ENCODE measurements at regions not wholly inside any gene's neighbourhood (a gene's known extent, or its start where the extent isn't known, plus 50 kb on each side); places are given as distances from the start of the nearest gene placed in this dataset.
"Not testable (repeated sequence)": the region's sequence is repeated elsewhere in the genome, so short reads cannot be mapped to it uniquely, and the experiment has no call there.

- TF ChIP-seq, protein P1, sequence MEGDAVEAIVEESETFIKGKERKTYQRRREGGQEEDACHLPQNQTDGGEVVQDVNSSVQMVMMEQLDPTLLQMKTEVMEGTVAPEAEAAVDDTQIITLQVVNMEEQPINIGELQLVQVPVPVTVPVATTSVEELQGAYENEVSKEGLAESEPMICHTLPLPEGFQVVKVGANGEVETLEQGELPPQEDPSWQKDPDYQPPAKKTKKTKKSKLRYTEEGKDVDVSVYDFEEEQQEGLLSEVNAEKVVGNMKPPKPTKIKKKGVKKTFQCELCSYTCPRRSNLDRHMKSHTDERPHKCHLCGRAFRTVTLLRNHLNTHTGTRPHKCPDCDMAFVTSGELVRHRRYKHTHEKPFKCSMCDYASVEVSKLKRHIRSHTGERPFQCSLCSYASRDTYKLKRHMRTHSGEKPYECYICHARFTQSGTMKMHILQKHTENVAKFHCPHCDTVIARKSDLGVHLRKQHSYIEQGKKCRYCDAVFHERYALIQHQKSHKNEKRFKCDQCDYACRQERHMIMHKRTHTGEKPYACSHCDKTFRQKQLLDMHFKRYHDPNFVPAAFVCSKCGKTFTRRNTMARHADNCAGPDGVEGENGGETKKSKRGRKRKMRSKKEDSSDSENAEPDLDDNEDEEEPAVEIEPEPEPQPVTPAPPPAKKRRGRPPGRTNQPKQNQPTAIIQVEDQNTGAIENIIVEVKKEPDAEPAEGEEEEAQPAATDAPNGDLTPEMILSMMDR (IDR thresholded peaks at IDR 0.05): no peak
- no peak overlapping the region for H3K4me3 ChIP-seq (ENCODE audit: low read depth in 1 of 2, low read length in 1 of 2)
- H3K4me1 ChIP-seq (ENCODE audit: control insufficient read depth in 1 of 2, insufficient read depth in 1 of 2, low read depth in 1 of 2, low read length in 1 of 2): no peaks in the 10 kb centered on the region
- H3K27ac ChIP-seq: no peak overlapping the region
- no peaks in the 10 kb centered on the region for H3K36me3 ChIP-seq
- H3K9me3 ChIP-seq: no peaks in the 10 kb centered on the region
- no peaks in the 10 kb centered on the region for H3K27me3 ChIP-seq
Observed at GRCh38 chr6:6091608-6092002, 84.9 kb upstream of the NRN1 start.

DNA sequence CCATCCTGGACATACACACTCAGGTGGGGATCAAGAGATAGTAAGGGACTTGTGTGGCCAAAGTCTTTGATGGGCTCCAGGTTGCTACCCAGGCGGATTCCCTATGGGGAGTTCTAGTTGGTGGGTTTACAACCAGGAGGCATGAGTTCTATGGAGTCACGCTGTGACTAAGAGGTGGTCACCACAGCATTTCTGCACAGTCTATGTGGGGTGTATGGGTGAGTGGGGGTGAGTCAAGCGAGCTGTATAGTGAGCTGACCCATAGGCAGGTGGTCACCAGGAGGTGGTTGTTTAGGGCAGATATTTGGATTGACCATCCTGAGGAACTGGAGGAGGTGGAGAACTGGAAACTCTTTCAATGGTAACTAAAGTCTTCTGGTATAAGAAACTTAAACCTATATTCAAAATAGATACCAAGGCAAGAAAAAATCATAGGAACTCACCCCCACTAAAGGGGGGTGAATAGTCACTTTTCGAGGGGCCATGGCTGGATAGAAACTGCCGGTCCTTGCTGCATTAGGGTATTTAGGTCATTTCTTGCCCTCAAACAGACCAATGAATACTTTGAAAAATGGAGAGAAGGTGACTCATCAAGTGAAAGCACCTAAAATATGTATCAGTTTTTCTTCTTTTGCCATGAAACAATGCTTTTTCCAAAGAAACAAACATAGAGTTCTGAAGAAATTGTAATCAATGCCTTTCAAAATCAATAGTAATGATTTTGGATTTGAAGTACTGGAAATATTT is 84.3 kb upstream of the NRN1 start:
- Histone ChIP-seq H3K36me3 (no peaks in the 10 kb centered on the region), H3K4me3 (ENCODE audit: low read depth in 1 of 2, low read length in 1 of 2) (no peak overlapping the region), H3K27me3 (no peaks in the 10 kb centered on the region), H3K4me1 (ENCODE audit: control insufficient read depth in 1 of 2, insufficient read depth in 1 of 2, low read depth in 1 of 2, low read length in 1 of 2) (no peaks in the 10 kb centered on the region), H3K27ac (no peak overlapping the region), H3K9me3 (no peaks in the 10 kb centered on the region)
- TF ChIP-seq, protein P1 (IDR thresholded peaks at IDR 0.05): no peak

DNA sequence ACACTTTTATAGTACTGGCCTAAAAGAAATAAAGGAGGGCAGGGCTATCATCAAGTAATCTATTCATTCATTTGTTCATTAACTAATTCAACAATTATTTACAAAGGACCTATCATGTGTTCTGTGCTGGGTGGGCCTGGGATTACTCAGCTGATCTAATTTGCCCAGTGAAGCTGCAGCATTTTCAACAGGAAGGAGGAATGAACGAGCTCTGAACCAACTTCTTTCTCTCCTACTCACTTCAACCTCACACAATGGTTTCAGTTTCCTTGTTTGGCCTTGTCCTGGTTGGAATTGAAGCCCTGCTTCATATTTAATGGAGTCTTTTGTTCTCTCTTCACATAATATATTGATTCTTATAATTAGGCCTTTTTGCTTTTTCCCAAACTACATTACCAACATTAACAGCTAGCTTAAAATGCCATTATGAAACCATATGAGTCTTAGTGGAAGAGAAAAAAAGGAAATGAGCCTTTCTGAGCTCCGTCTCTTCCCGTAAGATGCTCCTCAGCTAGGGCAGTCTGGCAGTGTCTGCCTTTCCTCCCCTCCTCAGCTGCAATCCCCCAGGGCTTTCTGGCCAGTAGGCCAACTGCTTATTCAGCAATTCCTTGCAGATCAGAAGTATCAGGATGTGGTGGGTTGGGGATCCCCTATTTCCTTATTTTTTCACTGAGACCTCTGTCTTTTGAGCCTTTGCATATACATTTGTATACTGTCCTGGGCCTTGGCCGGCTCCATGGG is 79.4 kb upstream of the NRN1 start:
- Histone ChIP-seq H3K27ac (no peak overlapping the region), H3K36me3 (no peaks in the 10 kb centered on the region), H3K4me3 (ENCODE audit: low read depth in 1 of 2, low read length in 1 of 2) (no peak overlapping the region), H3K9me3 (no peaks in the 10 kb centered on the region), H3K4me1 (ENCODE audit: control insufficient read depth in 1 of 2, insufficient read depth in 1 of 2, low read depth in 1 of 2, low read length in 1 of 2) (no peaks in the 10 kb centered on the region), H3K27me3 (no peaks in the 10 kb centered on the region)
- TF ChIP-seq, protein P1 (IDR thresholded peaks at IDR 0.05): no peak

DNA sequence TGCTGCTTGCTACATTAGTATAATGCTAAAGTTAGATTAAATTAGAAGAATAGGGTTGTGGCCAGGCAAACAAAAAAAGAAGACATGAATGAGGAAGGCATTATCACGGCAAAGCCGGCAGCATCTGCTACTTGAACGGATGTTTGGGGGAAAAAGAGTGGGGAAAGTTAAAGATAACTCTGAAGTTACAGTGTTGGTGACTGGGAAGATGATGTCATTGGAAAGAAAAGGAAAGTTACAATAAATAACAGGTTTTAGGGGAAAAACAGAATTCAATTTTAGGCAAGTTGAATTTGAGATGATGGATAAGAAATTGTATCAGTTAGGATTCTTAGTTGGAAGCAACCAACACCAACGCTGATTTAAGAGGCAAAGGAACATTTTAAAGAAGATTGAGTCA is 74.2 kb upstream of the NRN1 start:
- no peaks in the 10 kb centered on the region for H3K9me3 ChIP-seq
- H3K27me3 ChIP-seq: peaks cover 31% of the 10 kb centered on the region
- no peak overlapping the region for H3K4me3 ChIP-seq (ENCODE audit: low read depth in 1 of 2, low read length in 1 of 2)
- no peaks in the 10 kb centered on the region for H3K4me1 ChIP-seq (ENCODE audit: control insufficient read depth in 1 of 2, insufficient read depth in 1 of 2, low read depth in 1 of 2, low read length in 1 of 2)
- TF ChIP-seq, protein P1 (IDR thresholded peaks at IDR 0.05): no peak
- no peaks in the 10 kb centered on the region for H3K36me3 ChIP-seq
- no peak overlapping the region for H3K27ac ChIP-seq

DNA sequence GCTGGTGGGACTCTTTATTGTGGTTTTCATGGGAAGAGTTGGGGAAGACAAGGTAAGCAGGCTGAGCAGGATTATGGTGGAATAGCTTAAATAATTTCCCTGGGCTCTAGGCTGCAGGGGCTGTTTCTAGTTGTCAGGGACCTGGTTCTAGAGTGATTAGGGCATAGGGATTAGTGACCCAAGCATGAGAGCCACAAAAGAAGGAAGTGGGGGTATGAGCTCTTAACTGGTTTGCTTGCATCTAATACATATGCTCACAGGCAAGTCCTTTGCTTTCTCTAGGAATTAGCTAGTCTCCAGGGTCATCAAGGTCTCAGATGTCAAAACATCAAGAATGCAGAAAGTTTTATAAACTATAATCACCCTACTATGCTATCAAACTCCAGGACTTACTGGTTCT is 67.5 kb upstream of the NRN1 start:
- no peaks in the 10 kb centered on the region for H3K36me3 ChIP-seq
- no peak overlapping the region for H3K27ac ChIP-seq
- peaks cover 21% of the 10 kb centered on the region for H3K27me3 ChIP-seq
- H3K9me3 ChIP-seq: no peaks in the 10 kb centered on the region
- no peak overlapping the region for H3K4me3 ChIP-seq (ENCODE audit: low read depth in 1 of 2, low read length in 1 of 2)
- TF ChIP-seq, protein P1 (IDR thresholded peaks at IDR 0.05): no peak
- no peaks in the 10 kb centered on the region for H3K4me1 ChIP-seq (ENCODE audit: control insufficient read depth in 1 of 2, insufficient read depth in 1 of 2, low read depth in 1 of 2, low read length in 1 of 2)

GRCh38 chr6:6068157-6068556 is 61.4 kb upstream of the NRN1 start:
- not testable (repeated sequence) for H3K36me3 ChIP-seq; H3K27ac ChIP-seq; H3K4me1 ChIP-seq (ENCODE audit: control insufficient read depth in 1 of 2, insufficient read depth in 1 of 2, low read depth in 1 of 2, low read length in 1 of 2); H3K9me3 ChIP-seq; H3K4me3 ChIP-seq (ENCODE audit: low read depth in 1 of 2, low read length in 1 of 2)
- peaks cover 19% of the 10 kb centered on the region for H3K27me3 ChIP-seq
